Calu3 (cell line): ENCODE measurements at regions not wholly inside any gene's neighbourhood (a gene's known extent, or its start where the extent isn't known, plus 50 kb on each side); places are given as distances from the start of the nearest gene placed in this dataset.

ENCODE experiments used
- BruUV-seq: library from RNA; stranded (reverse); fragments of 400-500 nt; replicated peaks from 2 replicates; lab custom pipeline; 2021; lab: Mats Ljungman, UMichigan
- CTCF ChIA-PET: fragments of 300-600 bp; sonication (Branson Sonifier 250); formaldehyde crosslinking; loops from one replicate; lab custom pipeline; 2022; ENCODE audit warnings: antibody characterized with exemption; lab: Charles Lee
- DNase-seq: peaks from one replicate; pipeline ENCODE4 v3.0.0; 2022
- H3K27ac Mint-ChIP-seq: one replicate; pipeline ENCODE4 v1.8.0; 2022; ENCODE audit warnings: mixed read lengths; ENCODE audit not compliant: unreplicated experiment
- H3K27me3 Mint-ChIP-seq: one replicate; pipeline ENCODE4 v1.8.0; 2022; ENCODE audit warnings: mixed read lengths; ENCODE audit not compliant: unreplicated experiment
- H3K36me3 Mint-ChIP-seq: one replicate; pipeline ENCODE4 v1.8.0; 2022; ENCODE audit warnings: mild to moderate bottlenecking, moderate library complexity, mixed read lengths; ENCODE audit not compliant: insufficient read depth, unreplicated experiment
- H3K4me1 Mint-ChIP-seq: one replicate; pipeline ENCODE4 v1.8.0; 2022; ENCODE audit warnings: mild to moderate bottlenecking, low read depth, mixed read lengths; ENCODE audit not compliant: unreplicated experiment
- H3K4me3 Mint-ChIP-seq: one replicate; pipeline ENCODE4 v1.8.0; 2022; ENCODE audit warnings: mild to moderate bottlenecking, low read depth, moderate library complexity, mixed read lengths; ENCODE audit not compliant: unreplicated experiment
- H3K9me3 Mint-ChIP-seq: one replicate; pipeline ENCODE4 v1.8.0; 2022; ENCODE audit warnings: low read depth, mixed read lengths; ENCODE audit not compliant: unreplicated experiment
- CTCF ChIP-seq: fragments of 200-600 bp; IDR thresholded peaks from one replicate; pipeline ENCODE4 v1.8.0; 2022; ENCODE audit warnings: antibody characterized with exemption; ENCODE audit not compliant: unreplicated experiment
- intact Hi-C: fragments of 100-400 bp; cut with micrococcal nuclease; formaldehyde crosslinking; loops from one replicate; pipeline ENCODE4 v1.10.0; 2022; ENCODE audit not compliant: unreplicated experiment

DNA sequence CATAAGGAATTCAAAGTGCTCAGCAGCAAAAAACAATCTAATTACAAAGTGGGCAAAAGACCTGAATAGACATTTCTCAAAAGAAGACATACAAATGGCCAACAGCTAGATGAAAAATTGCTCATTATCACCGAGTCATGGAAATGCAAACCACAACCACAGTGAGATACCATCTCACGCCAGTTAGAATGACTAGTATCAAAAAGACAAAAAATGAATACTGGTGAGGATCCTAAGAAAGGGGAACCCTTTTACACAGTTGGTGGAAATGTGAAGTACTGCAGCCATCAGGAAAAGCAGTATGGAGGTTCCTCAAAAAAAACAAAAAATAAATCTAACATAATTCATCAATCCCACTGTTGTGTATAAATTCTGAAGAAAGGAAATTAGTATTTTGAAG lies 1206.1 kb downstream of the EFNB2 start:
- Mint-ChIP-seq H3K27me3 (no peaks in the 10 kb centered on the region), H3K4me1 (no peaks in the 10 kb centered on the region), H3K36me3 (no peaks in the 10 kb centered on the region), H3K4me3 (no peak overlapping the region), H3K27ac (no peak overlapping the region), H3K9me3 (no peaks in the 10 kb centered on the region)
- TF ChIP-seq CTCF: no peak
- intact Hi-C loops: no loop called here
- BruUV-seq: no TSS peak
- no peak for DNase-seq
- CTCF ChIA-PET: no interaction called here

- DNase-seq: no peak
- Mint-ChIP-seq H3K27me3 (no peaks in the 10 kb centered on the region), H3K27ac (no peak overlapping the region), H3K9me3 (no peaks in the 10 kb centered on the region), H3K4me1 (no peaks in the 10 kb centered on the region), H3K4me3 (no peak overlapping the region), H3K36me3 (no peaks in the 10 kb centered on the region)
- TF ChIP-seq CTCF: no peak
- CTCF ChIA-PET: interaction anchor here (0.5 kb wide), 1 partner anchor 1012 kb away, joined by 3 read pairs; no protein-coding TSS in a partner anchor
- intact Hi-C loops: no loop called here
- BruUV-seq: no TSS peak
Measured at GRCh38 chr13:105328212-105328611, 1207.2 kb downstream of the EFNB2 start.

DNA sequence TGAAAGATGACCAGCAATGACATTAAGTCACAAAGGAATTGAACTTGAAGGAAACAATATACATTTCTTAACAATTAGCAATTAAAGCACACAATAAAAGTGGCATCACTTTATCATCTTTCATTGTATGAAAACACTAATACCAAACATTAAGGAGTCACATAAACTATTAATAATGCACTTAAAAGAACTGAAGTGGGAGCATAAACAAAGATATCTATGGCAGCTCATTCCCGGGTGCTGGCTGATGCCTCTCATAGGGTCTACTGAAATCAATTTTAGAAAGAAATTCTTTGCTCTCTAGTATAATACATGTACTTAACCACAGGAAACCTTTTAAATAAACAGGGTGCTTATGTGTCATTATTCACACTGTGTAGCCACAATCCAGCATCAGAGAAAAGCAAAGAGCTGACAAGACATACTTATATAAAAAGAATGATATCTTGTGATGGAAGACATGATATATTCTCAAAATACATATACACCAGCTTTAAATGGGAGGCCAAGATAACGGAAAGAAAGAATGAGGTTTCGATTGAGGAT lies 1207.8 kb downstream of the EFNB2 start:
- Mint-ChIP-seq H3K27me3 (no peaks in the 10 kb centered on the region), H3K9me3 (no peaks in the 10 kb centered on the region), H3K4me1 (no peaks in the 10 kb centered on the region), H3K36me3 (no peaks in the 10 kb centered on the region), H3K27ac (no peak overlapping the region), H3K4me3 (no peak overlapping the region)
- intact Hi-C loops: no loop called here
- CTCF ChIA-PET: no interaction called here
- no TSS peak for BruUV-seq
- no peak for TF ChIP-seq CTCF
- DNase-seq: no peak

DNA sequence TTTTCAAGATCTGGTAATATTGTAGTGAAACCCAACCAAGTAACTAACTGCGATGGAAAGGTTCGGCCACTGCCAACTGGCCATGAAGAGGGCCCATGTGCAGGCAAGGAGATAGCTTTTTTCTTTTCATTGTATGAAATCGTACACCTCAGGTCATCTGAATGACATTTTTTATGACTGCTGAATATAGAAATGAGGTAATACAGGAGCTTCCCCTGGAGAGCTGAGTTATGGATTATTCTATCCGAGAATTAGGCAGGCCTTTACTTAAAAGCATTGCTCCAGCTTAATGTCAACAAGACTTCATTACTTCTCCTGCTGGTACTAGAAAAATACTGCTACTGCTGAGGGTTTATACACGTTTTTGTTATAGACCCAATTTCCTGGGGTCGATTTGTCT lies 1215.6 kb downstream of the EFNB2 start:
- Mint-ChIP-seq H3K4me1 (no peaks in the 10 kb centered on the region), H3K27ac (no peak overlapping the region), H3K9me3 (no peaks in the 10 kb centered on the region), H3K36me3 (no peaks in the 10 kb centered on the region), H3K27me3 (no peaks in the 10 kb centered on the region), H3K4me3 (no peak overlapping the region)
- DNase-seq: no peak
- BruUV-seq: no TSS peak
- intact Hi-C loops: no loop called here
- CTCF ChIA-PET: no interaction called here
- TF ChIP-seq CTCF: no peak
